Upper lobe of left lung (tissue), 4 donors: ENCODE measurements at regions not wholly inside any gene's neighbourhood (a gene's known extent, or its start where the extent isn't known, plus 50 kb on each side); places are given as distances from the start of the nearest gene placed in this dataset.

ENCODE experiments used
- EP300 ChIP-seq, 4 donors: sonication (generic); formaldehyde crosslinking; IDR thresholded peaks; one replicate each; pipeline ENCODE4 v1.5.1; 2017; ENCODE audit warnings: antibody characterized with exemption in 4 of 4, control low read depth in 2 of 4
- POLR2A ChIP-seq, 4 donors: fragments of 450-650 bp; IDR thresholded peaks; one replicate each; pipeline ENCODE4 v1.5.1; 2016 to 2017; ENCODE audit warnings: antibody characterized with exemption in 4 of 4, mild to moderate bottlenecking in 2 of 4
- POLR2AphosphoS5 ChIP-seq, 2 donors: sonication (generic); formaldehyde crosslinking; IDR thresholded peaks; one replicate each; pipeline ENCODE4 v1.5.1; 2017; ENCODE audit warnings: antibody characterized with exemption in 2 of 2
- TF ChIP-seq, protein P1 (sequence below), 6 experiments: fragments of 450-650 bp in 4 of 6; fragments of 200-600 bp in 2 of 6; sonication (generic) in 2 of 6; IDR thresholded peaks; one replicate each; pipeline ENCODE4 v1.5.1; 2016 to 2019; ENCODE audit warnings: antibody characterized with exemption in 6 of 6

DNA sequence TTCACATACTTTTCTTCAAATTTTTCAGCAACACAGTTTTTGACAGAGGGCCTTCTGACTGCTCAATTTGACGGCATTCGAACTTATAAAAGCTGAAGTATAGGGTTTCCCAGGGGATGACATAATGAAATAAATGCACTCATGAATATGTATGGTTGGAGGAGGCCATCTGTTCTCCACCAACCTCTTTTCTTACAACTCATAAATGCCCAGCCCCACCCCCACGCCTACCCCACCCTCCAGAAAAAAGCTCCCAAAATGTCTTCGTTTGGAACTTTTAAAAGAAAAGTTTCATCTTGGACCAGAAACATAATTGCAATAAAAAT is 211.6 kb upstream of the LRRN1 start:
- no peak for TF ChIP-seq POLR2A (IDR thresholded peaks at IDR 0.05)
- TF ChIP-seq, protein P1, sequence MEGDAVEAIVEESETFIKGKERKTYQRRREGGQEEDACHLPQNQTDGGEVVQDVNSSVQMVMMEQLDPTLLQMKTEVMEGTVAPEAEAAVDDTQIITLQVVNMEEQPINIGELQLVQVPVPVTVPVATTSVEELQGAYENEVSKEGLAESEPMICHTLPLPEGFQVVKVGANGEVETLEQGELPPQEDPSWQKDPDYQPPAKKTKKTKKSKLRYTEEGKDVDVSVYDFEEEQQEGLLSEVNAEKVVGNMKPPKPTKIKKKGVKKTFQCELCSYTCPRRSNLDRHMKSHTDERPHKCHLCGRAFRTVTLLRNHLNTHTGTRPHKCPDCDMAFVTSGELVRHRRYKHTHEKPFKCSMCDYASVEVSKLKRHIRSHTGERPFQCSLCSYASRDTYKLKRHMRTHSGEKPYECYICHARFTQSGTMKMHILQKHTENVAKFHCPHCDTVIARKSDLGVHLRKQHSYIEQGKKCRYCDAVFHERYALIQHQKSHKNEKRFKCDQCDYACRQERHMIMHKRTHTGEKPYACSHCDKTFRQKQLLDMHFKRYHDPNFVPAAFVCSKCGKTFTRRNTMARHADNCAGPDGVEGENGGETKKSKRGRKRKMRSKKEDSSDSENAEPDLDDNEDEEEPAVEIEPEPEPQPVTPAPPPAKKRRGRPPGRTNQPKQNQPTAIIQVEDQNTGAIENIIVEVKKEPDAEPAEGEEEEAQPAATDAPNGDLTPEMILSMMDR (IDR thresholded peaks at IDR 0.05): no peak
- TF ChIP-seq EP300 (IDR thresholded peaks at IDR 0.05): no peak
- no peak for TF ChIP-seq POLR2AphosphoS5 (IDR thresholded peaks at IDR 0.05)
